GM23338 (cell line): ENCODE measurements at regions not wholly inside any gene's neighbourhood (a gene's known extent, or its start where the extent isn't known, plus 50 kb on each side); places are given as distances from the start of the nearest gene placed in this dataset.
A peak's percentile ranks its signal among the peaks of the same experiment; 100 is the strongest.

Experiments used
- ATAC-seq: fragments of 200-7000 bp; cut with Tn5 transposase; 3 replicates; pipeline ENCODE4 v1.9.1; 2020
- DNase-seq: peaks from one replicate; pipeline ENCODE4 v3.0.0-alpha.2; 2015; ENCODE audit warnings: low spot score
- H2AFZ ChIP-seq: fragments of 200-600 bp; sonication (generic); 2 replicates; pipeline ENCODE4 v1.8.0; 2016; ENCODE audit warnings: antibody characterized with exemption, mild to moderate bottlenecking, moderate library complexity
- H3F3A ChIP-seq: fragments of 200-600 bp; sonication (generic); replicated peaks from 2 replicates; pipeline ENCODE4 v1.8.0; 2017; ENCODE audit warnings: antibody characterized with exemption, mixed run types, low read depth
- H3K27ac ChIP-seq: fragments of 200-600 bp; sonication (generic); 2 replicates; pipeline ENCODE4 v1.6.1; 2016; ENCODE audit warnings: low read depth
- H3K27me3 ChIP-seq: fragments of 200-600 bp; sonication (generic); 2 replicates; pipeline ENCODE4 v1.8.0; 2016; ENCODE audit warnings: mild to moderate bottlenecking, mixed run types, moderate library complexity; ENCODE audit not compliant: insufficient read depth
- H3K36me3 ChIP-seq: fragments of 200-600 bp; sonication (generic); 2 replicates; pipeline ENCODE4 v1.8.0; 2016; ENCODE audit warnings: mild to moderate bottlenecking; ENCODE audit not compliant: insufficient read depth
- H3K4me1 ChIP-seq: fragments of 200-600 bp; sonication (generic); 2 replicates; pipeline ENCODE4 v1.8.0; 2016; ENCODE audit warnings: mild to moderate bottlenecking, moderate library complexity; ENCODE audit not compliant: insufficient read depth
- H3K4me2 ChIP-seq: fragments of 200-600 bp; sonication (generic); 2 replicates; pipeline ENCODE4 v1.7.1; 2017; ENCODE audit warnings: mixed run types
- H3K4me3 ChIP-seq: fragments of 200-600 bp; sonication (generic); 2 replicates; pipeline ENCODE4 v1.6.1; 2016; ENCODE audit warnings: mixed run types
- H3K79me2 ChIP-seq: fragments of 200-600 bp; sonication (generic); replicated peaks from 2 replicates; pipeline ENCODE4 v1.8.0; 2017; ENCODE audit warnings: mild to moderate bottlenecking; ENCODE audit not compliant: insufficient read depth
- H3K9me2 ChIP-seq: fragments of 200-600 bp; sonication (generic); 2 replicates; pipeline ENCODE4 v1.8.0; 2017; ENCODE audit not compliant: insufficient read depth
- H4K20me1 ChIP-seq: fragments of 200-600 bp; sonication (generic); replicated peaks from 2 replicates; pipeline ENCODE4 v1.8.0; 2017; ENCODE audit warnings: mild to moderate bottlenecking; ENCODE audit not compliant: insufficient read depth
- H3K27ac Mint-ChIP-seq: 2 replicates; pipeline ENCODE4 v1.8.0; 2020; ENCODE audit warnings: inconsistent platforms, mild to moderate bottlenecking, moderate library complexity, mixed read lengths
- H3K27me3 Mint-ChIP-seq: 3 replicates; pipeline ENCODE4 v1.8.0; 2022; ENCODE audit warnings: low read depth, mild to moderate bottlenecking, moderate library complexity, mixed read lengths, inconsistent platforms; ENCODE audit not compliant: insufficient read depth, poor library complexity
- H3K36me3 Mint-ChIP-seq: 3 replicates; pipeline ENCODE4 v1.8.0; 2021; ENCODE audit warnings: low read depth, mild to moderate bottlenecking, inconsistent platforms, moderate library complexity, mixed read lengths
- H3K4me1 Mint-ChIP-seq: 3 replicates; pipeline ENCODE4 v1.8.0; 2020; ENCODE audit warnings: mild to moderate bottlenecking, inconsistent platforms, mixed read lengths
- H3K4me3 Mint-ChIP-seq: 3 replicates; pipeline ENCODE4 v1.8.0; 2021; ENCODE audit warnings: moderate library complexity, mild to moderate bottlenecking, inconsistent platforms, mixed read lengths
- H3K9me3 Mint-ChIP-seq: 3 replicates; pipeline ENCODE4 v1.8.0; 2020; ENCODE audit warnings: moderate library complexity, mild to moderate bottlenecking, inconsistent platforms, mixed read lengths
- CTCF ChIP-seq, 2 experiments: fragments of 200-600 bp in 1 of 2; sonication (generic) in 1 of 2; conservative IDR thresholded peaks; 2 replicates each; pipeline versions ENCODE4 v1.5.1 to v1.6.1; 2016 to 2017; ENCODE audit warnings: antibody characterized with exemption in 2 of 2, low read depth in 2 of 2, mild to moderate bottlenecking in 2 of 2, moderate library complexity in 1 of 2
- EZH2 ChIP-seq: fragments of 200-600 bp; sonication (generic); IDR thresholded peaks from one replicate; pipeline ENCODE4 v1.8.0; 2017; ENCODE audit warnings: antibody characterized with exemption, mild to moderate bottlenecking, low read depth; ENCODE audit not compliant: unreplicated experiment
- ZNF331 ChIP-seq: fragments of 250-450 bp; sonication (Bioruptor Pico); IDR thresholded peaks from 2 replicates; pipeline ENCODE4 v1.5.0; 2020; ENCODE audit warnings: low read depth, mild to moderate bottlenecking, moderate library complexity
- ZNF462 ChIP-seq: fragments of 250-450 bp; sonication (Bioruptor Pico); IDR thresholded peaks from 2 replicates; pipeline ENCODE4 v1.5.0; 2020; ENCODE audit warnings: mild to moderate bottlenecking, moderate library complexity

GRCh38 chr1:10866321-10867093 lies 70.1 kb upstream of the CASZ1 start (continued):
- TF ChIP-seq ZNF462 (CRISPR knock-in tag) (no peak), CTCF (conservative IDR thresholded peaks at IDR 0.05; ENCODE audit: low read depth in 2 of 2) (no peak), ZNF331 (no peak)

GRCh38 chr1:10867138-10867721 lies 70.8 kb upstream of the CASZ1 start:
- ATAC-seq, result peak; percentile 76
- H3K27me3 ChIP-seq, result peaks cover 29% of the 10 kb centered on the region
- Mint-ChIP-seq H3K36me3 (no peaks in the 10 kb centered on the region), H3K4me3 (peak overlapping the region; percentile 58), H3K4me1 (peaks cover 45% of the 10 kb centered on the region), H3K27me3 (peaks cover 33% of the 10 kb centered on the region), H3K27ac (no peak overlapping the region), H3K9me3 (no peaks in the 10 kb centered on the region)
- no peaks in the 10 kb centered on the region for H3K36me3 ChIP-seq
- H3K79me2 ChIP-seq, result no peaks in the 10 kb centered on the region
- 0 out of 2 replicates have a peak, but pooled peaks cover 3% of the 10 kb centered on the region for H3F3A ChIP-seq
- peak overlapping the region; percentile 60 for H3K4me3 ChIP-seq
- no peaks in the 10 kb centered on the region for H3K9me2 ChIP-seq
- peaks cover 27% of the 10 kb centered on the region for H3K4me1 ChIP-seq
- H3K27ac ChIP-seq, result no peak overlapping the region
- peak overlapping the region; percentile 82 for H3K4me2 ChIP-seq
- peak; percentile 74 for DNase-seq
- peak overlapping the region; percentile 99 for H2AFZ ChIP-seq
- TF ChIP-seq EZH2, result no peak
- TF ChIP-seq CTCF (conservative IDR thresholded peaks at IDR 0.05; ENCODE audit: low read depth in 2 of 2), result peak; percentile 40 to 57
- no peaks in the 10 kb centered on the region for H4K20me1 ChIP-seq
